NCI-H446 treated with DMSO at 0.1 percent for 48 hours (cell line): ENCODE measurements at regions not wholly inside any gene's neighbourhood (a gene's known extent, or its start where the extent isn't known, plus 50 kb on each side); places are given as distances from the start of the nearest gene placed in this dataset.
"Not testable (repeated sequence)": the region's sequence is repeated elsewhere in the genome, so short reads cannot be mapped to it uniquely, and the experiment has no call there.

Experiments used
- DNase-seq: peaks from one replicate; lab custom pipeline; 2025; lab: John Stamatoyannopoulos, UW

DNA sequence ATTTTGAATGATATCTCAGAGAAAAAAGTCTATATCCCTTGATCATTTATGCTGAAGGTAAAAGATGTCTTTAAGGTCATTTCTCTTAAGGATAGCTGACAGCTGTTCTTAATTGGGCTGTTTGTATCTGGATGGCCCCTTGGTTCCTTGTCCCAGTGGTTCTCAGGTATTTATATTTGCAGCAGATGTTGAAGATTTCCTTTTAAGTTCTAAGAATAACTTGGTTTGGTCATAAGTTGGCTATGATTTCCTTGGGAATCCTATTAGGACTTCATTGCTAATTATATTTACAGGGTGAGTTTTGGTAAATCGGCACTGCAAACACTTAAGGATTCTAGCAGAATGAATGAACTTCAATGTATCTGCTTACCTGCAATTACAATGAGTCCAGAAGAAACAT lies 460.4 kb upstream of the SGO1 start:
- DNase-seq = no peak

DNA sequence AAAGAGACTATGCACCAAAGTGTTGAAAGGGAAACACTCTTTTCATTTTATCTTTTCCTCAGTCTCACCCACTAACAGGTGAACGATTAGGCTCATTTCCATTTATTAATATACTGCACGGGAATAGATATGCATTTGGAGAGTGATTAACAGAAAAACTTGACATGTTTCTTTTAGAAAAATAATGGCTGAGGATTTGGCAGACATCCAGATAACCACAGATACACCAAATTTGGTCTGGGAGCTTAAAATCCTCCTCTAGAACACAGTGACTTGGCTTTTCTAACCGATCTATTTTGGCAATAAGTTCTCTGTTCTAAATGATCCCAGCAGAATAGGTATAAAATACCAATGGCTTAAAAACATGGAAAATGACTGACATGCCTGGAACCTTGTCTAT lies 459.3 kb upstream of the SGO1 start:
- DNase-seq = no peak

DNA sequence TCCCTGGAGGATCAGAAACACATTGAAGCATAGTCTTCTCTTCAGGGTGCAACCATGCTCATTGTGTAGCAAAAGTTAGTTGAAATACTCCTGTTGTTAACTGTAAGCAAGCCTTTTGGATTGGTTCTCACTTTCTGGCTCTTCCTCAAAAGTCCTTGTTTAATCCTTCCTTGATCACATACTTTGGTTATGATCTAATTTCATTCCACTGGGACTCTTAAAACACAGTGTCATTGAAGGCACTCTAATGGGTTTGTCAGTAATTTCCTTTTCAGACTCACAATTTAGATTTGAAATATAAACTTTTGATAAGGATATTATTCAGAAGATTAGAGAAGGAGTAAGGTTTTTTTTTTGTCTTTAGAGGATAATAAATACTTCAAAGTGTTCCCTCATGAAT lies 451.7 kb upstream of the SGO1 start:
- no peak for DNase-seq

DNA sequence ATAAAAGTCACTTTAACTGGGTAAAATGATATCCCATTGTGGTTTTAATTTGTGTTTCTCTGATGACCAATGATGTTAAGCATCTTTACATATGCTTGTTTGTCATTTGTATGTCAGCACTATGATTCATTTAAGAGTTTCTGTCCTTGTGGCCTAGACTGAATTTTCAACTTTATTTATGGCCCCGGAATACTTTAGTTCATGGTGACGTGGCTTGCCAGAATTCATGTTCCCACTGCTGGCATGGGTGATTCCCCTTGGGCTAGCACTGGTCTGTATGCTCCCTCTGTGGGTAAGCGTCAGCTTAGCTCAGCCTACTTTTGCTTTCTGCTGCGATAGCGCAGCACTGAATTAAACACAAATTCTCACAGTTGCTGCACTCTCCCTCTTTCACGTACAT lies 436.3 kb upstream of the SGO1 start:
- DNase-seq = no peak

DNA sequence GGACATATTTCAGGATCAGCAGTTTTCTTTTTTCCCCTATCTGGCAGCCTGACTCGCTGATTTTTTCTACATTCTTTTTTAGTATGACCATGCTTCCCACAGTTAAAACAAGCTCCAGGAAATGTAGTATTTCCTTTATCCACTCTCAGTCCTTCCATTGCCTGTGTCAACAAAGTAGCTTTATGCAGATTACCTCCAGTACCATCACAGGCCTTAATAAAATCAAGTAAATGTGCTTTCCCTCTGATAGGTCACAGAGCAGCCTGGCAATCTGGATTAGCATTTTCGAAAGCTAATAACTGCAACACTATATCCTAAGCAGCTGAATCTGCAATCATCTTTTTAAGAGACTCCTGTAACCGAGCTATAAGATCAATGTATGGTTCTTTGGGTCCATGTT lies 432.6 kb upstream of the SGO1 start:
- not testable (repeated sequence) for DNase-seq

DNA sequence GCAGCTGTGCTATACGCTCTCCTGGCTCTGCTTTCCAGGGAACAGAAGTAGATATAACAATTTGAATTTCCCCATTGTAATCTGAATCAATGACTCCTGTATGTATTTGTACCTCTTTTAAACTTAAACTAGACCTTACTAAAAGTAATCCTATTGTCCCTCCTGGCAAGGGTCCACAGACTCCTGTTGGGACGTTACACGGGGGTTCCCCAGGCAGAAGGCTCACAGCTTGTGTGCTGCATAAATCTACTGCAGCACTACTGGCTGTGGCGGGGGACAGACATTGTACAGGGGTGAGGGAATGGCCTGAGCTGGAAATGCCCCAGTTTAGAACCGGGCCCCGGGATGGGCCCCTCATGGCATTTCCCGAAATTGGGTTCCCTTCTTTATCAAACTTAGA lies 432.2 kb upstream of the SGO1 start:
- DNase-seq = not testable (repeated sequence)

DNA sequence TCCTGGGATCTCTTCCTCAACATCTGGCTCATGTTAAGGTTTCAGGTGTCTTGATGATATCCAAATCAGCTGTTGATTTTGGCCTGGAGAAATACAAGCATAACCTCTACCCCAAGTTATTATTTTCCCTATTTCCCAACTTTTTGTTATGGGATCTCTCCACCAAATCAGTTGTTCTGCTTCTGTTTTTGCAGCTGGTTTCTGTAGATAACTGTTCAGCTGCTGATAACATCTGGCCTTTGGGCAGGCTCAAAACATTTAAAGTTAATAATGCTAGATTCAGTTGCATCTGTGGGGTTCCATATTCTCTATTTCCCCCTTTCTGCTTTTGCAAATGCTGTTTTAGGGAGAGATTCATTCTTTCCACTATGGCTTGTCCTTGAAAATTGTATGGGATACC lies 430.0 kb upstream of the SGO1 start:
- not testable (repeated sequence) for DNase-seq

DNA sequence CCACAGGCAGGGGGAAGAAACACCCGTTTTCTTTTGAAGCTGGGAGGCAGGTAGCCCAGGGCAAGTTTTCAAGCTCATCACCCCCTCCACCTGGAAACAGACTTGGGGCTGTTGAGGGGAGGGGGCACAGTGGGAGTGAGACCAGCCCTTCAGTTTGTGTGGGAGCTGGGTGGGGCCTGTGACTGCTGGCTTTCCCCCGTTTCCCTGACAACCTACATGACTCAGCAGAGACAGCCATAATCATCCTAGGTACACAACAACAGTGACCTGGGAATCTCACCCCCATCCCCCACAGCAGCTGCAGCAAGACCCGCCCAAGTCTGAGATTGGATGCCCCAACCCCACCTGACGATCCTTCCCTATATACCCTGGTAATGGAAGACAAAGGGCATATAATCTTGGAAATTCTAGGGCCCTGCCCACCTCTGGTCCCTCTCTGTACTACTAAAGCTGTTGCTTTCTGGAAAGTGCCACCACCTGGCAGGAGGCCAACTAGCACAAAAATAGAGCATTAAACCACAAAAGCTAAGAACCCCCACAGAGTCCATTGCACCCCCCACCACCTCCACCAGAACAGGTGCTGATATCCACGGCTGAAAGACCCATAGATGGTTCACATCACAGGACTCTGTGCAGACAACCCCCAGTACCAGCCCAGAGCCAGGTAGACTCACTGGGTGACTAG lies 422.2 kb upstream of the SGO1 start:
- DNase-seq = no peak

DNA sequence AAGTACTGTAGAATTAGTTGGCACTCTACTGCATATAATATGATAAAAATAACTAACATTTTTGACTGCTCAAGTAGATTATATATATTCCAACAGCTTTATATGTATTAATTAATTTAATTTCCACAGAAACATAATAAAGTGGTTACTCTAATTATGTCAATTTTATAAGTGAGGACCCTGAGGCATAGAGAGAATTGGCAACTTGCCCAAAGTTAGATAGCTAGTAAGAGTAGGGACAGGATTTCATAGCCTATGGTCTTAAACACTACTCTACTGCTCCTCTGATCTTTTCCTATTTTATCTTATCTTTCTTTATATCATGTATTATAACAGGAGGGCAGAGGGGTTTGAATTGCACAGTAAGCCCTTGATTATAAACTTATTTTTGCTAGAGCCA lies 418.7 kb upstream of the SGO1 start:
- DNase-seq = no peak

DNA sequence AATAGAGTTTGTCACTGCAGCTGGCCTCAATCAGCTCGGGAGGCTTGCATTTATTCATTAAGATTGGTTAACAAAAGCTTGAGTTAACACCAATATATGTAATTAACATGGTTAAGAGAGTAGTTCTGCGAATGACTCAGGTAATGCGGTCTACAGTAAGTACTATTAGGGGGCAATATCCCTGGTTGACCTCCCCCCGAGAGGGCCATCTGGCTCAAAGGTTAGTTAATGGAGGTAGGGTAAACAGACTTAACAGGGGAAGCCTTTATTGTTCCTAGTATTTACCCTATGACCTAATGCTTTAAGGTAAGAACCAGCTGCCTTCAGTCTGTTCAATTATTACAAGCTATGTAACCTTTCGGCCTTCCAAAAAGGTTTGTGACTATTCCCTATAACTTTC lies 403.3 kb upstream of the SGO1 start:
- DNase-seq = no peak

DNA sequence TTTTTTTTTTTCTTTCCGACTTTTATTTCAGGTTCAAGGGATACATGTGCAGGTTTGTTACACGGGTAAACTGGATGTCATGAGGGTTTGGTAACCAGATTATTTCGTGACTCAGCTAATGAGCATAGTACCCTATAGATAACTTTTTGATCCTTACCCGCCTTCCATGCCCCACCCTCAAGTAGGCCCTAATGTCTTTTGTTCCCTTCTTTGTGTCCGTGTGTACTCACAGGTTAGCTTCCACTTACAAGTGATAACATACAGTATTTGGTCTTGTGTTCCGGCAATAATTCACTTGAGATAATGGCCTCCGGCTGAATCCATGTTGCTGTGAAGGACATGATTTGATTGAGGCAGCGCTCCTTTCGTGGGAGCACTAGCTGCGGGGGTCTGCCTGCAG lies 402.8 kb upstream of the SGO1 start:
- no peak for DNase-seq

DNA sequence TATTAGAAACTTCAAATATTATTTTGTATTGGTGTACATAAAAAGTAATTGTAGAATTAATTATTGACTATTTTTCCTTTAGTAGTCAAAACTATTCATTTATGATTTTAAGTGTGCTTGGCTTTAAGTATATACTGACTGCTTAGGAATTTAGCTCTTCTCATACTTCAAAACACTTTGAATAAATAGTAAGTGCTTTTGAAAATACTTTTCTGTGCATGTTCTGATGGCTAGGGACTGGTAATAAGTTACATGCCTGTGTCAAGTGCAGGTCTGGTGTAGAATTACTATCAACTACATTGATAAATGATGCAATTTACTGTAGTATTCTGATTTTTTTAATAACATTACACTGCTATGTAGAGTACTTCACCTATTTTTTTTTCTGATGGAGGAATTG lies 397.6 kb upstream of the SGO1 start:
- no peak for DNase-seq

DNA sequence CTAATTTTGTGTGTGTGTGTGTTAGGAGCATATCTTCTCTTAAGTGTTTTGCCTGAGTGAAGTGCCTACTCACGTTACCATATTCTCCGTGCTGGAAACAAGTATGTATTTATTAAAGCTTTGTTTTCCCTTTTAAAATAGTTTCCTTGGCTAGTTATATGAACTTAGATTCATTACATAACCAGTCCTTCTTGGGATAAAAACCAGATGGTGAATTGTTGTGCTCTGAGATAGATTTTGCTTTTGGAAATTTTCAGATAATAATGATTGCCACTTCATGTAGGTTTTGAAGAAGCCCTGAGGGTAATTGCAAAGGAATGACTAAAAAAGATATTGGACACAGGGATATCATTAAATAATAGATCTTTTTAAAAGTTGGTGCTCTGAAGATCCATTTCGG lies 390.2 kb upstream of the SGO1 start:
- no peak for DNase-seq

DNA sequence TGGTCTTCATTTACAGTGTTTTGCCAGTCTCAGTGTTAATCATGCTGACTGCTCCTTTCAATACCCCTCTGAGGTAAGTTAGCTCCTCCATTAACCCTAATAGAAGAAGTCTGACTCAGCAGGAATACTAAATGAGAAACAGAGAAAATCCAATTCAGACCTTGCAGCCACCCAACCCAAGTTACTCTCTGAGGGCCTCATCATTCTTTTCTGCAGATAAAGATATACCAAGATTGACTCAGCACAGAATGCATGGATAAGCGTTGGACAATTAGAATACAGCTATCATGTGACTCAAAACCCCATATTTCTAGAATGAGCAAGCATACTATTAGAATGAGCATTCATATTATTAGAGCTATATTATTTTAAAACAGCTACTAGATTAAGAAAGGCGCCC lies 389.1 kb upstream of the SGO1 start:
- no peak for DNase-seq

DNA sequence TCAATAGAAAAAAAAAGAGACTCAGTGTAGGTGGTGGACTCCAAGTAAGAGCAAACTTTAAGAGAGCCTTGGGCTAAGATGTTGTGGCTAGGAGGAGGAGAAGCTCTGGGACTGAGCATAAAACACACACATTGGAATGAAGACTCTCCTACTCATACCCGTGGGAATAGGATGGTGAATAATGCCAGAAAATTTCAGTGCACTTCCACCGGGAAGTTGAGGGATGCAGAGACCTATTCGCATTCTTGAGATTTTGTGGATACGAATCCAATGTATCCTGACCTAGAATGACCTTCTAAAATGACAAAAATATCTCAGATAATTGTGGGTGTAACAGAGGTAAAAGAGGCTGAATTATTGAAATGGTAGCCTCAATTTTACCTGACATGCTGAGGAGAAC lies 388.7 kb upstream of the SGO1 start:
- DNase-seq = no peak

DNA sequence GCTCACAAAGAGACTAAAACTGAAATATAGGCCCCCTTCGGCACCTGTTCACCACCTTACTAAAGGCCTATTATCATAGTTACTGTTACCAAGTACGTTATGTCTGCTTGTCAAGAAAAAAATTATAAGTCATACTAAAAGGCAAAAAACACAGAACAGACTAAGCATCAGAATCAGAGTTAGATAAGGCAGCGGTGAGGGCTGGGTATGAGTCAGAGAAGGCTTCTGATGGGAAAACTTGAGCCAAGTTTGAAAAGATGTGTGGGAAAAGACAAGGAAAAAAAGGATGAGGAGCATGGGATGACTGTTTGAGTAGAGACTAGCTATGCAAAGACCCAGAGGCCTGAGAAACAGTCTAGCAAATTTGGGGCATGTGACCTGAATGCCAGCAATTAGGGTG lies 387.2 kb upstream of the SGO1 start:
- no peak for DNase-seq

DNA sequence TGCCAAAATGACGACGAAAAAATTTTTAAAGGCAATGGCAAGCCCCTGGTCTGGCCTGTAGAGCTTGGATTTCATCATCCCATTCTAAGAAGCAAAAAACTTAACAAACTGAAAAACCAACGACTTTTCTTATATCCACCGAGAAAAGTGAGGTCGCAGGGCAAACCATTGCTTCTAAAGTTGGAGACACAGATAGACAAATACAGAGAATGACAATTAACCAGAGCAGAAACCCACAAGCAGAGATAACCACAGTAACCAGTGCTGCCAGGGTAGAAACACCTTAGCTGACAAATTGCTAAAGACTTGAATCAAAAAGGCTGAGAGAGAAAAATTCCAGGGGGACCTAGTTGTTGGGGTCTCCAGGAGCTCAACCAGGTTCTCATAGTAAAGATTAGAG lies 386.5 kb upstream of the SGO1 start:
- no peak for DNase-seq

DNA sequence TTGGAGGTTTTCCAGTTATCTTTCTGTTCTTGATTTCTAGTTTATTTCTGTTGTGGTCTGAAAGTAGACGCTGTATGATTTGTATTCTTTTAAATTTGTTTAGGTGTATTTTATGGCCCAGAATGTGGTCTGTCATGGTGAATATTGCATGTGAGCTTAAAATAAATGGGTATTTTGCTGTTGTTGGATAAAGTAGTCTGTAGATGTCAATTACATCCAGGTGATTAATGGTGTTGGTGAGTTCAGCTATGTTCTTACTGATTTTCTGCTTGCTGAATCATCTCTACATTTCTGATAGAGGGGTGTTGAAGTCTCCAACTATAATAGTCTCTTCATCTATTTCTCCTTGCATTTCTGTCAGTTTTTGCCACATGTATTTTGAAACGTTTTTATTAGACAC lies 383.3 kb upstream of the SGO1 start:
- no peak for DNase-seq

DNA sequence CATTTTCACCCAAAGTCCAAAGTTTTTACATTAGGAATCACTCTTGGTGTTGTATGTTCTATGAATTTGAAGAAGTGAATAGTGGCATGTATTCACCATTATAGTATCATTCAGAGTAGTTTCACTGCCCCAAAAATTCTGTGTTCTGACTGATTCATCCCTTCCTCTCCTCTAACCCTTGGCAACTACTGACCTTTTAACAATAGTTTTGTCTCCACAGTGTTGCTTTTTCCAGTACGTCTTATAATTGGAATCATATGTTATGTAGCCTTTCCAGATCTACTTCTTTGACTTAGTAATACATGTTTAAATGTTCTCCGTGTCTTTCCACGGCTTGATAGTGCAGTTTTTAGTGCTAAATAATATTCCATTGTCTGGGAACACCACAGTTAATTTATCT lies 379.0 kb upstream of the SGO1 start:
- no peak for DNase-seq

DNA sequence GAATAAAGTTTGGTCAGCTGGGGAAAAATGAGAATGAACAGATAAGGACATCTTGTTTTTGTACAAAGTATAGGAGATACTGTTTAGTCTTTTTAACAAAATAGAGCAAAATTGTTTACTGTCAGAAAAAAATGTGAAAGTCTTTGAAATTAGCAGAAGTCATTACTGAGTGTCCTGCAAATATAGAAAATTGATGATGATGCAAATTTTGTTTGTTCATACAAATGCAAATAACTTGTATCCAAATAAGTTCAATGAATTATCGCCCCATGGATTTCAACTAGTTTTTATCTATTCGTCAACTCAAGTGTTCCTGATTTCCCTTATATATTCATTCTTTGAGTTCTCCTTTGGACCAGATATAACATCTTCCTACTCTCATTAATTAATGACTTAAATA lies 378.0 kb upstream of the SGO1 start:
- DNase-seq = no peak

DNA sequence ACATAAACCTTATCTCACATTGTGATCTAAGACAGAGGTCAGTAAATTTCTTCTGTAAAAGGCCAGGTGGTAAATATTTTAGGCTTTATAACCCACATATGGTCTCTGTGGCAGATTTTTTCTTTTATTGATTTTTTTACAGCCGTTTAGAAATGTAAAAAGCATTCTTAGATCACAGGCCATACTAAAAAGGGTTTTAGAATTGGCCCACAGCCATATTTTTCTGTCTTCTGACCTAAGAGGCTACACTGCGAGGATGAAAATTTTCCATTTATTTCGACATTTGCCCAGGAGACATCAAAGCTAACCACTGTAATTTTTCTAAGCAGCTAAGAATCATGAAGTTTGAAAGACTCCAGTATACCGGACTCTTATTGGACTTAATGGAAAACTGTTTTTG lies 377.2 kb upstream of the SGO1 start:
- DNase-seq = no peak

DNA sequence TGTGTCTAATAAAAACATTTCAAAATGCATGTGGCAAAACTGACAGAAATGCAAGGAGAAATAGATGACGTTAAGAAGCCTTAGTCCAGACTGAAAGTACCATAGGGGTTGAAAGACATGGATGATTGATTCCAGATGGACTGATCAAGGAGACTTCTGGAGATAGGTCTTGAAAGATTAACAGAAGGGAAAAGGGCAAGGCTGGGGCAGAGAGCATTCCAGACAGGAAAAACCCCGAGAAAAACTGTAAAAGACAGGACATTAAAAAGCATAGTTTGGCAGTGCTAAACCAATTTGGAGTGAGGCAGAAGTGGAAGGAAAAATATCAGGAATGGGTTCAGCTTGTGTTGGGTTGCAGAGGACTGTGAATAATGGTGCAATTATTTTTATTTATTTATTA lies 375.2 kb upstream of the SGO1 start:
- DNase-seq = no peak

DNA sequence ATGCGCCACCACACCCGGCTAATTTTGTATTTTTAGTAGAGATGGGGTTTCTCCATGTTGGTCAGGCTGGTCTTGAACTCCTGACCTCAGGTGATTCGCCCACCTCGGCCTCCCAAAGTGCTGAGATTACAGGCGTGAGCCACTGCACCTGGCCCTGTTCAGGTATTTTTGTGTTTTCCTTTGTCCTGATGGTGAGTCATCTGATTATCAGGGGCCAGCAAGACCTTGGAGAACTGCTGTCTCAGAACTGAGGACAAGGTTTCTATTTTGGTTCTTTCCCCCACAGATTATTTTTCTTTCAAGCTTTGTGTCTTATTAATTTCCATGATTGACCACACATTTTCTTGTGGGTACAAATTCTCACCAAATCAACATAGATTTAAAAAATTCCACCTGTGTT lies 374.4 kb upstream of the SGO1 start:
- not testable (repeated sequence) for DNase-seq

DNA sequence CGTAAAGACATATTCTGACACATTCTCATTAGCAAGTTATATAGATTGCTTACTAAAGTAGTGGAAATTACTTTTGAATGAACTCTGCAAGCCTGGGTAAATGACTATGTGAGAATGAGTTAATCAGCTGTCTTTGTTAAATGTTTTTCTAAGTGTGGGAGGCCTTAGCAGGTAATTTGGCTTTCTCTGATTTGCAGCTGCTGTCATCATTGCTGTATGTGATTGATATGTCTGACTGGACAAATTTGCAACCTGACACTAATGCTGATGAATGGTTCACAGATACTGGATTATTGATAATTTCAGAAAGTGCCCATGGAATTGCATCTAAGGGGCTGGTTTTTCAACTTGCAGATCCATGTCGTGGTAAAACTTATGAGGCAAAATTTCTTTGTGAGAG lies 372.2 kb upstream of the SGO1 start:
- DNase-seq = no peak

DNA sequence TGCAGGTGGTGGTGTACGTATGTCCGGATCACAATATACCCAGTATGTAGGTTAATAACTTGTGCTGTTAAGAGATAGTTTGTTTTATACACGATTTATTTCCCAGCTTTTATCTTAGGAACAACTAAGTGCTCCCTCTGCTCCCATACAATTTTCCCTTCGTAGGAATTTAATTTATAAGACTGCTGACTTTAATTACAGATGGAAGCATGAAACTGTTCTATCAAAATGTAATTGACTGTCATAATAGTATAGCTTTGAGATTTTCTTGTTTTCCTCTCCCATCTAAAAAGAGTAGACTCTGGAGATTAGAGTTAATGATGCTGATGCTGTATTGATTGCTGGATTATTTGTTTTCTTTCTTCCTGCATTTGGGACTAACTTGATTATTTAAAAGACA lies 370.7 kb upstream of the SGO1 start:
- DNase-seq = no peak
